LNCAP (cell line): ENCODE measurements at regions not wholly inside any gene's neighbourhood (a gene's known extent, or its start where the extent isn't known, plus 50 kb on each side); places are given as distances from the start of the nearest gene placed in this dataset.

Source experiments
- CTCF ChIP-seq: fragments of 450-650 bp; IDR thresholded peaks from 2 replicates; pipeline ENCODE4 v1.5.1; 2017; ENCODE audit warnings: mild to moderate bottlenecking

GRCh38 chr2:153644955-153645354, 166.4 kb upstream of the RPRM start:
- no peak for TF ChIP-seq CTCF

- no peak for TF ChIP-seq CTCF
Observed at GRCh38 chr2:153645599-153645998, 167.0 kb upstream of the RPRM start.

GRCh38 chr2:153657651-153658050, 179.1 kb upstream of the RPRM start:
- no peak for TF ChIP-seq CTCF

DNA sequence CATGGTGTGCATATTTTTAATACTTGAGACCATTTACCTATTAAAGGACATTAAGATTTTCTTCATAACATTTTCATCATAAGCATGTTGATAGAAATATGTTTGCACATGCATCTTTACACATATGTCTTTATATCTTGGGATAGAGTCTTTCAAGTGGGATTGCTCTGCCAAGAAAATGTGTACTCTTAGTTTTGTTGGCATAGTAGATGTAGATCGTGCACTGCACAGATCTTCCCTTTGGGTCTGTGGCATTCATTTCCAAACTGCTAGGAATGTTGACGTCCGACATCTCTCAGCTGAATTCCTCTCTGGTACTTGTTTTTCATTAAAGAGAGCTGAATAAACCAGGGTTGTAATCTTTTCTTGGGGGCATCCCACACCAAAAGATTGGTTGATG, 183.2 kb upstream of the RPRM start:
- no peak for TF ChIP-seq CTCF

GRCh38 chr2:153663371-153663770, 184.8 kb upstream of the RPRM start:
- TF ChIP-seq CTCF = no peak

GRCh38 chr2:153667475-153667874, 188.9 kb upstream of the RPRM start:
- TF ChIP-seq CTCF = no peak

- no peak for TF ChIP-seq CTCF
Observed at GRCh38 chr2:153668923-153669322, 190.4 kb upstream of the RPRM start.

- TF ChIP-seq CTCF = no peak
Observed at GRCh38 chr2:153710128-153710527, 161.6 kb upstream of the GALNT13 start.
